Endothelial cell of umbilical vein (primary cell): ENCODE measurements at regions not wholly inside any gene's neighbourhood (a gene's known extent, or its start where the extent isn't known, plus 50 kb on each side); places are given as distances from the start of the nearest gene placed in this dataset.

ENCODE experiments used
- BruUV-seq: library from RNA; stranded (reverse); fragments of 400-500 nt; replicated peaks from 2 replicates; lab custom pipeline; 2021; lab: Mats Ljungman, UMichigan
- CTCF ChIA-PET: fragments of 300-600, 350-600 bp; sonication (Branson Sonifier 250); formaldehyde crosslinking; loops from one replicate; lab custom pipeline; 2021; ENCODE audit warnings: antibody characterized with exemption, inconsistent platforms; lab: Charles Lee
- POLR2A ChIA-PET: fragments of 300-600, 350-600 bp; sonication (Branson Sonifier 250); formaldehyde crosslinking; loops from one replicate; lab custom pipeline; 2021; ENCODE audit warnings: antibody characterized with exemption, inconsistent platforms; lab: Charles Lee
- DNase-seq: peaks from one replicate; pipeline ENCODE4 v3.0.0-alpha.2; 2011; ENCODE audit warnings: low read depth, low spot score
- FAIRE-seq: peaks from 2 replicates; lab custom pipeline; 2011; peaks lifted over from hg19 to GRCh38; lab: Jason Lieb, UNC
- H2AFZ ChIP-seq: 2 replicates; pipeline ENCODE4 v1.6.0; 2012; ENCODE audit warnings: low read depth, low read length, control low read depth, inconsistent platforms
- H3K27ac ChIP-seq: 2 replicates; pipeline ENCODE4 v1.5.1; 2011; ENCODE audit warnings: low read depth, mild to moderate bottlenecking, control low read depth, low read length, moderate library complexity; ENCODE audit not compliant: insufficient read depth
- H3K27me3 ChIP-seq, 2 experiments: 2 replicates each; pipeline versions ENCODE4 v1.6.0 to v1.6.1; 2011; ENCODE audit warnings: low read length in 2 of 2, mixed read lengths in 1 of 2; ENCODE audit not compliant: control insufficient read depth in 2 of 2, insufficient read depth in 2 of 2
- H3K36me3 ChIP-seq, 2 experiments: 2 replicates in 1 of 2; 3 replicates in 1 of 2; pipeline ENCODE4 v1.5.1; 2011; ENCODE audit warnings: low read length in 2 of 2, mild to moderate bottlenecking in 1 of 2, moderate library complexity in 1 of 2; ENCODE audit not compliant: control insufficient read depth in 2 of 2, insufficient read depth in 2 of 2; ENCODE audit errors: extremely low read depth in 1 of 2
- H3K4me1 ChIP-seq: 3 replicates; pipeline ENCODE4 v1.5.1; 2011; ENCODE audit warnings: mild to moderate bottlenecking, low read length; ENCODE audit not compliant: control insufficient read depth, insufficient read depth; ENCODE audit errors: extremely low read depth
- H3K4me2 ChIP-seq: 2 replicates; pipeline ENCODE4 v1.6.1; 2011; ENCODE audit warnings: low read length, control low read depth, mixed read lengths; ENCODE audit not compliant: insufficient read depth
- H3K4me3 ChIP-seq, 3 experiments: fragments of 200-600 bp in 1 of 3; sonication (generic), shearing (Covaris generic) in 1 of 3; replicated peaks in 1 of 3; 2 replicates each; pipeline ENCODE4 v1.5.1; 2011 to 2016; ENCODE audit warnings: control low read depth in 3 of 3, low read length in 3 of 3, mild to moderate bottlenecking in 2 of 3, inconsistent platforms in 1 of 3, low read depth in 1 of 3, moderate library complexity in 1 of 3; ENCODE audit not compliant: insufficient read depth in 1 of 3
- H3K79me2 ChIP-seq: 2 replicates; pipeline ENCODE4 v1.6.0; 2012; ENCODE audit warnings: low read length, inconsistent platforms; ENCODE audit not compliant: control insufficient read depth, insufficient read depth
- H3K9ac ChIP-seq: replicated peaks from 2 replicates; pipeline ENCODE3; 2011; ENCODE audit warnings: low read length, control low read depth; ENCODE audit not compliant: insufficient read depth; ENCODE audit errors: extremely low read depth
- H3K9me1 ChIP-seq: replicated peaks from 3 replicates; pipeline ENCODE4 v1.6.0; 2011; ENCODE audit warnings: mild to moderate bottlenecking, low read length; ENCODE audit not compliant: control insufficient read depth, insufficient read depth; ENCODE audit errors: extremely low read depth
- H3K9me3 ChIP-seq: replicated peaks from 2 replicates; pipeline ENCODE4 v1.5.1; 2012; ENCODE audit warnings: low read length, inconsistent platforms; ENCODE audit not compliant: control insufficient read depth, insufficient read depth
- H4K20me1 ChIP-seq: replicated peaks from 2 replicates; pipeline ENCODE3; 2011; ENCODE audit warnings: mild to moderate bottlenecking, low read length; ENCODE audit not compliant: control insufficient read depth, insufficient read depth; ENCODE audit errors: extremely low read depth
- CTCF ChIP-seq, 2 donors: IDR thresholded peaks; 1 replicate in 1 of 2; 2 replicates in 1 of 2; pipeline ENCODE4 v1.5.1; 2011; ENCODE audit warnings: low read length in 2 of 2, mild to moderate bottlenecking in 2 of 2, moderate library complexity in 2 of 2, control low read depth in 1 of 2, inconsistent platforms in 1 of 2, low read depth in 1 of 2; ENCODE audit not compliant: insufficient read depth in 1 of 2; ENCODE audit errors: extremely low read depth in 1 of 2
- EZH2 ChIP-seq: IDR thresholded peaks from 2 replicates; pipeline ENCODE4 v1.6.1; 2012; ENCODE audit warnings: borderline replicate concordance, low read depth, mild to moderate bottlenecking, moderate library complexity, low read length, inconsistent platforms; ENCODE audit not compliant: severe bottlenecking
- FOS ChIP-seq: IDR thresholded peaks from 2 replicates; pipeline ENCODE4 v1.6.1; 2011; ENCODE audit warnings: mild to moderate bottlenecking, low read length, moderate library complexity, borderline replicate concordance; ENCODE audit not compliant: insufficient read depth
- GATA2 ChIP-seq: IDR thresholded peaks from 2 replicates; pipeline ENCODE4 v1.7.0; 2011; ENCODE audit warnings: low read depth, mild to moderate bottlenecking, moderate library complexity, mixed read lengths, low read length; ENCODE audit not compliant: insufficient read length, insufficient read depth
- JUN ChIP-seq: IDR thresholded peaks from 2 replicates; pipeline ENCODE4 v1.6.1; 2011; ENCODE audit warnings: borderline replicate concordance, low read depth; ENCODE audit not compliant: insufficient read length, insufficient read depth
- MAX ChIP-seq: IDR thresholded peaks from 2 replicates; pipeline ENCODE4 v1.6.1; 2011; ENCODE audit not compliant: insufficient read depth, insufficient read length
- MYC ChIP-seq: IDR thresholded peaks from one replicate; pipeline ENCODE4 v1.6.1; 2011; ENCODE audit warnings: mild to moderate bottlenecking, low read depth, low read length
- POLR2A ChIP-seq: IDR thresholded peaks from 2 replicates; pipeline ENCODE4 v1.6.1; 2012; ENCODE audit warnings: low read depth, mild to moderate bottlenecking, control low read depth, low read length
- POLR2AphosphoS5 ChIP-seq: IDR thresholded peaks from 2 replicates; pipeline ENCODE4 v1.6.1; 2012; ENCODE audit warnings: low read depth, mild to moderate bottlenecking, control low read depth, low read length, moderate library complexity; ENCODE audit not compliant: insufficient read depth
- dilution Hi-C: fragments of 300-500 bp; cut with MboI; formaldehyde crosslinking; loops from one replicate; pipeline ENCODE4 v1.15.0; 2019; ENCODE audit warnings: low sequenced_read_pairs; ENCODE audit not compliant: extremely low pct_ligation_motif_present
- intact Hi-C: fragments of 100-400 bp; cut with micrococcal nuclease; formaldehyde crosslinking; loops from one replicate; pipeline ENCODE4 v1.10.0; 2022

GRCh38 chr10:118943253-118943652 lies 86.3 kb upstream of the NANOS1 start:
- Histone ChIP-seq H3K9me3 (no peaks in the 10 kb centered on the region), H4K20me1 (no peaks in the 10 kb centered on the region), H2AFZ (no peak overlapping the region), H3K9me1 (no peaks in the 10 kb centered on the region), H3K4me2 (no peak overlapping the region), H3K4me1 (no peaks in the 10 kb centered on the region), H3K27ac (no peak overlapping the region), H3K27me3 (no peaks in the 10 kb centered on the region), H3K36me3 (no peaks in the 10 kb centered on the region), H3K79me2 (no peaks in the 10 kb centered on the region), H3K4me3 (no peak overlapping the region), H3K9ac (no peak overlapping the region)
- DNase-seq: no peak
- CTCF ChIA-PET: no interaction called here
- BruUV-seq: no TSS peak
- intact Hi-C loops (no loop called here), dilution Hi-C loops (no loop called here)
- TF ChIP-seq FOS: no peak
- TF ChIP-seq MYC: no peak
- TF ChIP-seq EZH2: no peak
- TF ChIP-seq MAX: no peak
- POLR2A ChIA-PET: no interaction called here
- FAIRE-seq: no peak

- ChIA-PET CTCF (no interaction called here), POLR2A (no interaction called here)
- H3K79me2 ChIP-seq: no peaks in the 10 kb centered on the region
- peaks cover 3% of the 10 kb centered on the region for H3K4me1 ChIP-seq
- no peaks in the 10 kb centered on the region for H3K27me3 ChIP-seq
- no peak for FAIRE-seq
- intact Hi-C loops (no loop called here), dilution Hi-C loops (no loop called here)
- H3K9me1 ChIP-seq: no peaks in the 10 kb centered on the region
- DNase-seq: no peak
- no peak overlapping the region for H3K9ac ChIP-seq
- TF ChIP-seq JUN (no peak), FOS (no peak), EZH2 (no peak), GATA2 (no peak), POLR2AphosphoS5 (no peak), CTCF (IDR thresholded peaks at IDR 0.05; ENCODE audit: extremely low read depth in 1 of 2, insufficient read depth in 1 of 2, low read depth in 1 of 2, low read length in 2 of 2) (no peak), MYC (no peak), POLR2A (no peak), MAX (no peak)
- BruUV-seq: no TSS peak
- H3K4me3 ChIP-seq: no peak overlapping the region
- no peaks in the 10 kb centered on the region for H3K9me3 ChIP-seq
- H4K20me1 ChIP-seq: no peaks in the 10 kb centered on the region
- no peak overlapping the region for H2AFZ ChIP-seq
- no peak overlapping the region for H3K27ac ChIP-seq
- H3K36me3 ChIP-seq: no peaks in the 10 kb centered on the region
- H3K4me2 ChIP-seq: no peak overlapping the region
These were observed 84.4 kb upstream of the NANOS1 start for GRCh38 chr10:118944959-118945633.
